NCI-H774 (cell line): ENCODE measurements at regions not wholly inside any gene's neighbourhood (a gene's known extent, or its start where the extent isn't known, plus 50 kb on each side); places are given as distances from the start of the nearest gene placed in this dataset.

Experiments used
- DNase-seq: peaks from one replicate; lab custom pipeline; 2025; lab: John Stamatoyannopoulos, UW

- DNase-seq, result no peak
These were observed 242.1 kb upstream of the PWP1 start for GRCh38 chr12:107443320-107444090.

GRCh38 chr12:107444771-107445170 lies 240.8 kb upstream of the PWP1 start:
- DNase-seq, result no peak

- no peak for DNase-seq
These were observed 239.1 kb upstream of the PWP1 start for GRCh38 chr12:107446476-107446875.

- DNase-seq, result no peak
These were observed 238.3 kb upstream of the PWP1 start for GRCh38 chr12:107447336-107447735.

- DNase-seq, result peak; percentile 30
These were observed 237.4 kb upstream of the PWP1 start for GRCh38 chr12:107448198-107448597.

GRCh38 chr12:107449891-107450290 lies 235.7 kb upstream of the PWP1 start:
- DNase-seq, result no peak

GRCh38 chr12:107450541-107450940 lies 235.1 kb upstream of the PWP1 start:
- DNase-seq, result no peak

- no peak for DNase-seq
These were observed 234.4 kb upstream of the PWP1 start for GRCh38 chr12:107451246-107451645.

GRCh38 chr12:107454109-107454830 lies 231.3 kb upstream of the PWP1 start:
- DNase-seq, result no peak

GRCh38 chr12:107457362-107457935 lies 228.2 kb upstream of the PWP1 start:
- DNase-seq, result no peak

GRCh38 chr12:107458163-107458562 lies 227.4 kb upstream of the PWP1 start:
- no peak for DNase-seq

- no peak for DNase-seq
These were observed 226.6 kb upstream of the PWP1 start for GRCh38 chr12:107458990-107459389.

- no peak for DNase-seq
These were observed 226.0 kb upstream of the PWP1 start for GRCh38 chr12:107459641-107460040.

GRCh38 chr12:107461222-107461975 lies 224.2 kb upstream of the PWP1 start:
- no peak for DNase-seq

- no peak for DNase-seq
These were observed 222.9 kb upstream of the PWP1 start for GRCh38 chr12:107462428-107463332.

GRCh38 chr12:107464644-107465043 lies 221.0 kb upstream of the PWP1 start:
- no peak for DNase-seq

- DNase-seq, result no peak
These were observed 220.0 kb upstream of the PWP1 start for GRCh38 chr12:107465625-107466024.

GRCh38 chr12:107467716-107468115 lies 217.9 kb upstream of the PWP1 start:
- DNase-seq, result no peak

GRCh38 chr12:107468182-107468581 lies 217.4 kb upstream of the PWP1 start:
- peak; percentile 29 for DNase-seq

GRCh38 chr12:107469011-107469410 lies 216.6 kb upstream of the PWP1 start:
- DNase-seq, result no peak

- DNase-seq, result no peak
These were observed 215.0 kb upstream of the PWP1 start for GRCh38 chr12:107470645-107471044.
